22Rv1 (cell line): ENCODE measurements at regions not wholly inside any gene's neighbourhood (a gene's known extent, or its start where the extent isn't known, plus 50 kb on each side); places are given as distances from the start of the nearest gene placed in this dataset.

Experiments used
- CTCF ChIP-seq: fragments of 450-650 bp; IDR thresholded peaks from 2 replicates; pipeline ENCODE4 v1.5.1; 2017; ENCODE audit warnings: mild to moderate bottlenecking
- ZFX ChIP-seq: fragments of 450-650 bp; IDR thresholded peaks from 2 replicates; pipeline ENCODE4 v1.6.1; 2017; ENCODE audit warnings: antibody characterized with exemption, borderline replicate concordance

GRCh38 chr12:17151917-17152316 lies 546.0 kb upstream of the LMO3 start:
- TF ChIP-seq CTCF, result no peak
- no peak for TF ChIP-seq ZFX
